K562 (cell line): ENCODE measurements at regions not wholly inside any gene's neighbourhood (a gene's known extent, or its start where the extent isn't known, plus 50 kb on each side); places are given as distances from the start of the nearest gene placed in this dataset.

ENCODE experiments used
- ATAC-seq: fragments of 200-7000 bp; cut with Tn5 transposase; 3 replicates; pipeline ENCODE4 v1.9.1; 2020; ENCODE audit warnings: moderate library complexity
- BruUV-seq: library from RNA; stranded (reverse); fragments of 400-500 nt; replicated peaks from 2 replicates; lab custom pipeline; 2021; lab: Mats Ljungman, UMichigan
- CTCF ChIA-PET: fragments of 300-600 bp; formaldehyde crosslinking; extraction: SDS; loops from one replicate; lab custom pipeline; 2021; ENCODE audit warnings: low intra/inter-chr PET ratio; lab: Yijun Ruan, JAX
- POLR2A ChIA-PET: fragments of 300-600, 350-650 bp; sonication (Branson Sonifier 250); formaldehyde crosslinking; extraction: SDS; loops from one replicate; lab custom pipeline; 2021; ENCODE audit warnings: antibody characterized with exemption, inconsistent platforms; lab: Yijun Ruan, JAX
- DNase-seq, 4 experiments: peaks; one replicate each; pipeline versions ENCODE4 v3.0.0 to v3.0.0-alpha.2; 2011 to 2018; ENCODE audit warnings: low spot score in 3 of 4, mixed read lengths in 3 of 4; ENCODE audit errors: extremely low read depth in 1 of 4
- FAIRE-seq: peaks from 2 replicates; lab custom pipeline; 2011; peaks lifted over from hg19 to GRCh38; lab: Jason Lieb, UNC
- H2AFZ ChIP-seq: 2 replicates; pipeline ENCODE4 v1.6.0; 2011; ENCODE audit warnings: low read depth, low read length, control low read depth, inconsistent platforms
- H3K27ac ChIP-seq: fragments of 200-600 bp; 3 replicates; pipeline ENCODE4 v1.8.0; 2011; ENCODE audit warnings: low read depth, mild to moderate bottlenecking, control low read depth, inconsistent platforms, low read length, moderate library complexity, mixed read lengths; ENCODE audit errors: extremely low read depth
- H3K27me3 ChIP-seq, 2 experiments: fragments of 300-600 bp in 1 of 2; 2 replicates in 1 of 2; 3 replicates in 1 of 2; pipeline versions ENCODE4 v1.6.0 to v1.8.0; 2011; ENCODE audit warnings: inconsistent platforms in 2 of 2, low read length in 2 of 2, mild to moderate bottlenecking in 1 of 2, mixed read lengths in 1 of 2, moderate library complexity in 1 of 2; ENCODE audit not compliant: control insufficient read depth in 2 of 2, insufficient read depth in 2 of 2
- H3K36me3 ChIP-seq: fragments of 300-600 bp; 3 replicates; pipeline ENCODE4 v1.8.0; 2011; ENCODE audit warnings: mild to moderate bottlenecking, low read length, inconsistent platforms; ENCODE audit not compliant: control insufficient read depth, insufficient read depth
- H3K4me1 ChIP-seq, 2 experiments: fragments of 200-600 bp in 1 of 2; replicated peaks in 1 of 2; 2 replicates in 1 of 2; 3 replicates in 1 of 2; pipeline versions ENCODE4 v1.5.1 to v1.8.0; 2011; ENCODE audit warnings: inconsistent platforms in 2 of 2, low read length in 2 of 2, mild to moderate bottlenecking in 1 of 2, mixed read lengths in 1 of 2, moderate library complexity in 1 of 2; ENCODE audit not compliant: control insufficient read depth in 2 of 2, insufficient read depth in 2 of 2
- H3K4me2 ChIP-seq: 2 replicates; pipeline ENCODE4 v1.6.1; 2011; ENCODE audit warnings: low read length, control low read depth, inconsistent platforms, mixed read lengths; ENCODE audit not compliant: insufficient read depth
- H3K4me3 ChIP-seq: fragments of 200-600 bp; sonication (generic), shearing (Covaris generic); 2 replicates; pipeline ENCODE4 v1.5.1; 2016; ENCODE audit warnings: control low read depth, inconsistent platforms
- H3K79me2 ChIP-seq: fragments of 200-600 bp; 3 replicates; pipeline ENCODE4 v1.8.0; 2011; ENCODE audit warnings: low read length, inconsistent platforms; ENCODE audit not compliant: control insufficient read depth, insufficient read depth
- H3K9ac ChIP-seq, 2 experiments: 2 replicates each; pipeline versions ENCODE4 v1.6.0 to v1.6.1; 2011; ENCODE audit warnings: low read depth in 2 of 2, low read length in 2 of 2, control low read depth in 1 of 2, inconsistent platforms in 1 of 2, mild to moderate bottlenecking in 1 of 2, mixed read lengths in 1 of 2; ENCODE audit not compliant: insufficient read depth in 1 of 2
- H3K9me1 ChIP-seq: one replicate; pipeline ENCODE4 v1.6.0; 2011; ENCODE audit warnings: inconsistent platforms, mild to moderate bottlenecking, low read length, moderate library complexity; ENCODE audit not compliant: control insufficient read depth, insufficient read depth
- H3K9me3 ChIP-seq: replicated peaks from 2 replicates; pipeline ENCODE4 v1.5.1; 2011; ENCODE audit warnings: low read depth, low read length, inconsistent platforms; ENCODE audit not compliant: control insufficient read depth, insufficient read depth
- H4K20me1 ChIP-seq: replicated peaks from 2 replicates; pipeline ENCODE4 v1.6.1; 2011; ENCODE audit warnings: low read length, inconsistent platforms, mixed read lengths; ENCODE audit not compliant: control insufficient read depth, insufficient read depth
- BMI1 ChIP-seq: fragments of 150-350 bp; IDR thresholded peaks from 2 replicates; pipeline ENCODE4 v1.6.1; 2014; ENCODE audit warnings: low read length
- GTF2A2 ChIP-seq: IDR thresholded peaks from 2 replicates; pipeline ENCODE4 v1.6.1; 2016; ENCODE audit warnings: mild to moderate bottlenecking, missing genetic modification characterization, missing compliant biosample characterization
- MAFF ChIP-seq: IDR thresholded peaks from 2 replicates; pipeline ENCODE4 v1.6.1; 2012; ENCODE audit warnings: low read length, improper control_type of control experiment
- MCM2 ChIP-seq: fragments of 450-650 bp; IDR thresholded peaks from 2 replicates; pipeline ENCODE4 v1.6.1; 2017; ENCODE audit warnings: low read depth, mild to moderate bottlenecking
- MXD1 ChIP-seq: fragments of 250-450 bp; sonication (Bioruptor Pico); IDR thresholded peaks from 2 replicates; pipeline ENCODE4 v1.8.0; 2021; ENCODE audit warnings: borderline replicate concordance, mild to moderate bottlenecking, moderate library complexity; ENCODE audit not compliant: poor library complexity, severe bottlenecking
- PHB2 ChIP-seq: fragments of 450-650 bp; IDR thresholded peaks from 2 replicates; pipeline ENCODE4 v1.6.1; 2017; ENCODE audit warnings: low read depth
- SOX6 ChIP-seq: fragments of 450-650 bp; IDR thresholded peaks from 2 replicates; pipeline ENCODE4 v1.6.1; 2014; ENCODE audit warnings: mild to moderate bottlenecking
- TEAD2 ChIP-seq: fragments of 450-650 bp; IDR thresholded peaks from 2 replicates; pipeline ENCODE4 v1.6.1; 2016; ENCODE audit warnings: missing genetic modification characterization, control low read depth, missing compliant biosample characterization
- TFAP4 ChIP-seq: sonication (generic); formaldehyde crosslinking; IDR thresholded peaks from 2 replicates; pipeline ENCODE4 v1.8.0; 2022; ENCODE audit warnings: missing genetic modification reagents, mild to moderate bottlenecking, moderate library complexity, borderline replicate concordance
- ZNF263 ChIP-seq: sonication (generic); formaldehyde crosslinking; IDR thresholded peaks from 2 replicates; pipeline ENCODE4 v1.8.0; 2022; ENCODE audit warnings: mild to moderate bottlenecking, missing genetic modification reagents, borderline replicate concordance
- ZZZ3 ChIP-seq: fragments of 450-650 bp; IDR thresholded peaks from 2 replicates; pipeline ENCODE4 v1.6.1; 2016; ENCODE audit warnings: antibody characterized with exemption, mild to moderate bottlenecking, moderate library complexity
- WGBS: fragments of 100-300 bp; shearing (Covaris generic); methylation state at CpG from one replicate; pipeline ENCODE4 v1.1.6; 2016; ENCODE audit warnings: low coverage, mixed read lengths; ENCODE audit not compliant: insufficient coverage; ENCODE audit errors: missing lambda C conversion rate; 5-methylcytosine and 5-hydroxymethylcytosine counted together
- in situ Hi-C: fragments of 300-500 bp; cut with MboI; formaldehyde crosslinking; loops from 4 replicates; pipeline ENCODE4 v1.15.0; 2018; ENCODE audit warnings: inconsistent platforms, mixed read lengths
- intact Hi-C: fragments of 100-400 bp; cut with micrococcal nuclease; formaldehyde crosslinking; loops from 2 replicates; pipeline ENCODE4 v1.14.2; 2022

- ChIA-PET CTCF (no interaction called here), POLR2A (no interaction called here)
- intact Hi-C loops (no loop called here), in situ Hi-C loops (no loop called here)
- H3K79me2 ChIP-seq, result no peaks in the 10 kb centered on the region
- no peak overlapping the region for H3K4me3 ChIP-seq
- no peaks in the 10 kb centered on the region for H3K4me1 ChIP-seq
- TF ChIP-seq TEAD2 (tag) (no peak), GTF2A2 (no peak), MCM2 (no peak), BMI1 (no peak), MXD1 (no peak), ZZZ3 (no peak), TFAP4 (no peak), SOX6 (no peak), PHB2 (no peak), MAFF (no peak), ZNF263 (CRISPR knock-in tag) (no peak)
- no peak overlapping the region for H3K27ac ChIP-seq
- FAIRE-seq, result no peak
- no TSS peak for BruUV-seq
- H3K4me2 ChIP-seq, result no peak overlapping the region
- no peak overlapping the region for H2AFZ ChIP-seq
- 22% methylated on average over 4 of the region's 4 CpGs for WGBS
- no peak overlapping the region for H3K9ac ChIP-seq
- no peaks in the 10 kb centered on the region for H3K9me1 ChIP-seq
- H3K27me3 ChIP-seq, result no peaks in the 10 kb centered on the region
- H4K20me1 ChIP-seq, result no peaks in the 10 kb centered on the region
- ATAC-seq, result no peak
- no peaks in the 10 kb centered on the region for H3K9me3 ChIP-seq
- DNase-seq, result no peak
- no peaks in the 10 kb centered on the region for H3K36me3 ChIP-seq
Observed at GRCh38 chr3:177647876-177648275, 450.6 kb upstream of the TBL1XR1 start.
